HG03460 (cell line): ENCODE measurements at regions not wholly inside any gene's neighbourhood (a gene's known extent, or its start where the extent isn't known, plus 50 kb on each side); places are given as distances from the start of the nearest gene placed in this dataset.
"Not testable (repeated sequence)": the region's sequence is repeated elsewhere in the genome, so short reads cannot be mapped to it uniquely, and the experiment has no call there.

ENCODE experiments used
- ATAC-seq: cut with Tn5 transposase; IDR thresholded peaks from one replicate; pipeline ENCODE4 v1.9.1; 2021; ENCODE audit not compliant: unreplicated experiment

DNA sequence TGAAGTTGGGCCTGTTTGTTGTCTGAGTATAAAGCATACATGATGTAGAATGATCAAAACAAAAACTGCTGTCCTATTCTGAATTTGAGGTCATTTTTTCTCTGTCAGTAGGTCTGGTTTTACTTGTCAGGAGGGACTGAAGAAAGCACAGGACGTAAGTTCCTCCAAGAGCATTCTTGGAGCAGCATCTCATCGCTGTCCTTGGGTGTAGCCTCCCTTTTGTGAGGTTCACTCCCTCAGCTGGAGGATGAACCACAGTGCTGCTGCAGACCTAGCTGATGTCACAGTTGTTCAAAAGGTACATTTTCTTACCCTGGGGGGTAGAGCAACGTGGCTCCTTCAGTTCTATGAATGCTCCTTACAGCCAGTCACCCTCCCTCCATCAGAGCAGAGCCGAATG, 490.0 kb upstream of the TBL1XR1 start:
- ATAC-seq = no peak

DNA sequence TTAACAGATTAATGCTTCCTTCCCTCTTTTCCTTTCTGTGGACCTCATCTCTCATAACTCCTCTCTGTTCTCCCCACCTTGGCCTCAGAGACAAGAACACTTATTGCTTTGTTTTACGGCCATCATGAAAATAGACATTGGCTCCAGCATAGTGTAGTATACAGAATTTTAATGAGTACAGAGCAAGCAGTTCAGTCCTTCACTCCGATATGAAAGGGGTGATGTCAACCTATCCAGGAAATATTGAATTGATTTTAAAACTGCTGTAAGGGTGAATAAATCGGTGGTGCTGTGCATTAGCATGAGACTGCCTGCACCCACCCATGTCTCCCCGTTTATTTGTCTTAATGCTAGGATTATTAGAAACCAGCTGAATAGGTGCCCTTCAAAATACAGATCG, 490.9 kb upstream of the TBL1XR1 start:
- no peak for ATAC-seq

GRCh38 chr3:177689077-177689476, 491.8 kb upstream of the TBL1XR1 start:
- ATAC-seq = no peak

DNA sequence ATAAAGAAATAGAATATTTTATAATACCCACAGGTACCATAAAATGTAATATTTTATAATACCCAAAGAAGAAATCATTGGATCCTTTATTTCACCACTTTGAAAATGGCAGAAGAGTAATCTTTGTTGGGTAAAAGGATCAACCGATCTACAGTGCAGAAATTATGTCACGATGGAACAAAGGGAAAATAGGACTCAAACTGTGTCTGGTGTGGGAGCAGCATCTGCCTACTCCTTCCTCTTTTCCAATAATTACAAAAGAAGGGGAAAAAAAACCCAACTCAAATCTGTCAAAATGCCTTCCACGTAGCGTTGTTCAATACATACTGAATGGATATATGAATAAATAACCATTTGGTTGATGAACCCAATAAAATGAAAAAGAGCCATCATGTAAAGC, 492.6 kb upstream of the TBL1XR1 start:
- ATAC-seq = no peak

DNA sequence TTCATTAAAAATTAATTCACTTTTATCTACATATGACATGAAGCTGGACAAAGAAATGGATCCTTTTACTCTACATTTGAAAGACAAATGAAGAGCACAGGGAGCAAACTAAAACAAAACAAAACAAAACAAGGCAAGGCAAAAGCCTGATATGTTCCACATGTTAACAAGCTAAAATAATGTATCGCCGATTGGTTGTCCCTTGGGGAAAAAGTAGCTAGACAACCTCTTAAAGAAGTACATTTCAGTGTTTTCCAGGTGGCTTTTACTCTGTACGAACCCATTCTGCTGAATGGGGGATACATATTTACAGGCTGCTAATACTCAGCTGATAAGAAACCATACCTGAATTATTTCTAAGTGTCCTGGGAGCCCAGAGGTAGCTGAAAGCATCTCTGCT, 493.0 kb upstream of the TBL1XR1 start:
- ATAC-seq = no peak

DNA sequence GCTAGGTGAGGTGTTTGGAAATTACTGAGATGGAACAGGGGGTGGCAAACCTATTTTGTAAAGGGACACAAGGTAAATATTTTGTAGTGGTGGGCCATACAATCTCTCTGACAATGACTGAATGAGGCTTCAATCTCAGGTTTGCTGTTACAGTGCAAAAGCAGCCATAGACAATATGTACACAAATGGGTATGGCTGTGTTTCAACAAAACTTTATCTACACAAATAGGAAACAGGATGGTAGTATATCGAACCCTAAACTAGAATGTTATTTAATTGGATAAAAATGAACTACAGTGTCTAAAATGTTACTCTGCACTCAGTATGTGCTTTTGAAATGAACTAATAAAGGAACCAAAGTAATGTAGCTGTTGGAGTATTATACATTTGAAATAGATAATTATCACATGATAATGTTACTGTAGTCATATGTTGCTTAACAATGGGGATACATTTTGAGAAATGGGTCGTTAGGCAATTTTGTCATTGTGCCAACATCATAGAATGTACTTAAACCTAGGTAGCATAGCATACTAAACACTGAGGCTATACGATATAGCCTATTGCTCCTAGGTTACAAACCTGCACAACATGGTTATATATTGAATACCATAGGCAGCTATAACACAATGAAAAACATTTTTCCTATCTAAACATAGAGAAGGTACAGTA, 495.2 kb upstream of the TBL1XR1 start:
- no peak for ATAC-seq

DNA sequence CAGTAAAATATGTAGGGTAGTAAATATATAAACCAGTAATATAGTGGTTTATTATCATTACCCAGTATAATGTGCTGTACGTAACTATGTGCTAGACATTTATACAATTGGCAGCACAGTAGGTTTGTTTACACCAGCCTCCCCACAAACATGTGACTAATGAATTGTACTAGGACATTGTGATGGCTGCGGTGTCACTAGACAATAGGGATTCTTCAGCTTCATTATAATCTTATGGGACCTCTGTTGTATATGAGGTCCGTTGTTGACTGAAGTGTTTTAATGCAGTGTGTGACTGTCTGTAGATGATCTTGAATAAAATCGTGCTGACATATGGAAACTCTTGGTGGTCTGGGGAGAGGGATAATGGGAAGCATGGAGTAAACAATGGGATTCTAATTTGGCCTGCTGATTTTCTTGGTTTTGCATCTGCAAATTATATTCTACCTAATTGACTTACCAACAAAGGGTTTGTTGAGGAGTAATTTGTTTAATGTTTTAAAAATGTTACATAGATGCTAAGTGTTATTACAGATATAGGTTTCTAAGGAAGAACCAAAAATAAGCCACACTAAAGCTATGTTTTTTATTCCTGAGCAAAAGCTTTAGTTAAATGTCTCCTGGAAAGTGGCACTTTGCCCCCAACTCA, 496.5 kb upstream of the TBL1XR1 start:
- no peak for ATAC-seq

DNA sequence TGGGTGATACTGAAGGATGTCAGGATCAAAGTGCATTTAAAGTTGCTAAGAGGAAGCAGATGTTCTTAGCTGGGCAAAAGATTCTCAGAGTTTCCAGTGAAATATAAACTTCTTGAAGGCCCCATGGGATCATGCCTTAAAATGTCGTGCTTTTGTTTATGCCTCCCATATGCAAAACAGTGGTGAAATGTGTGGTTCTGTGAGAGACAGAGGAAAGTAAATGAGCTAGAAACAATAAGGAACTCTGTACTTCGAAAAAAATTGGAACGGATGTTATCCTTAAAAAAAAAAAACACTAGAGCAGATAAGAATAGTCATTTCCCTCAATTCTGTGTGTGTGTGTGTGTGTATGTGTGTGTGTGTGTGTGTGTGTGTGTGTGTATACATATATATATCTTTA, 497.0 kb upstream of the TBL1XR1 start:
- peak; percentile 70 for ATAC-seq

GRCh38 chr3:177694951-177695350, 497.7 kb upstream of the TBL1XR1 start:
- ATAC-seq = no peak

DNA sequence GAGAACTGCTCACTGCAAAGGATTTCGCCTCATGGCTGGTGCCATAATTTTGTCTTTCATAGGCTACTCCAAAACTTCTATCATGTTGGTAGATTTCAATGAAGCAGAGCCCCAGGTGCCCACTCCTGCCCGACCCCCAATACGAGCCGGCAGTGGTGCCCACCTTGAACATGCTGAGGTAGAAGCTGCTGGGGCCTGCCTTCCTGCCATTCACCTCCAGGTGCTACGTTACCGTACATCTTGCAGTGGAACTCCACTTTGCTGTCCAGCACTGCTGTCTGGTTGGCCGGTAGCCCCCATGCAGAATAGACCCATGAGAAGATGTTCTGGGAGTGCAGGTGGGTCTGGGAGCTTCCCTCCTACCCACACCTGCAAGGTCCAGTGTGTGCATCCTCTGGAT, 502.8 kb upstream of the TBL1XR1 start:
- ATAC-seq = no peak

GRCh38 chr3:177703788-177704187, 506.5 kb upstream of the TBL1XR1 start:
- no peak for ATAC-seq

GRCh38 chr3:177705976-177706823, 508.9 kb upstream of the TBL1XR1 start:
- no peak for ATAC-seq

DNA sequence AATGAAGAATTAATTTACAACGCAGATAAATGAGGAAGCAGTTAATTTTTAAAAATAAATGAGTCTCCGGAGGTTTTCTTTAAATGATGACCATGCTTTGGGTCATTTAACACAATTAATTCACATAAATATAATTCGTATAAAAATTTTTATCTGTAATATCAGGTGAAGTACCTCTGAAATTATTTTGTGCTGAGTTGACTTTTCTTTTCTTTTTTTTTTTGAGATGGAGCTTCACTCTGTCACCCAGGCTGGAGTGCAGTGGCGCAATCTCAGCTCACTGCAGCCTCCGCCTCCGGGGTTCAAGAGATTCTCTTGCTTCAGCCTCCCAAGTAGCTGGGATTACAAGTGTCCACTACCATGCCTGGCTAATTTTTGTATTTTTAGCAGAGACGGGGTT, 512.2 kb upstream of the TBL1XR1 start:
- not testable (repeated sequence) for ATAC-seq

DNA sequence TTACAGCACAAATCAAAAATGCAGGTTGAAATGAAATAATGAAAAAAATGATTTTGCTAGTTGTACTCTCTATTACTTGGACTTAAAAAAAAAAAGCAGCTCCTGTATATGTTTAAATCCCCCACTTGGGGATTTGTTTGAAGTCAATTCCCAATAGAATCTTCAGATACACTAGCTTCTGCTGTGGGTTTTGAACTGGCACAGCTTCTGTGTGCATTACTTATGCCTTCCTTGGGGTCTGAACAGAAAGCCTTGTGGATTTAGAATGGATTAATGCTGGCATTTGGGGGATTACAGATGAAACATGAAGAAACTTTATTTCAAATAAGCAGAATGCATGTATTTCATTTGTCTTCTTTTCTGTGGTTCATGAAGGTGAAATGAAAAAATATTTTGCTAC, 513.2 kb upstream of the TBL1XR1 start:
- ATAC-seq = no peak

DNA sequence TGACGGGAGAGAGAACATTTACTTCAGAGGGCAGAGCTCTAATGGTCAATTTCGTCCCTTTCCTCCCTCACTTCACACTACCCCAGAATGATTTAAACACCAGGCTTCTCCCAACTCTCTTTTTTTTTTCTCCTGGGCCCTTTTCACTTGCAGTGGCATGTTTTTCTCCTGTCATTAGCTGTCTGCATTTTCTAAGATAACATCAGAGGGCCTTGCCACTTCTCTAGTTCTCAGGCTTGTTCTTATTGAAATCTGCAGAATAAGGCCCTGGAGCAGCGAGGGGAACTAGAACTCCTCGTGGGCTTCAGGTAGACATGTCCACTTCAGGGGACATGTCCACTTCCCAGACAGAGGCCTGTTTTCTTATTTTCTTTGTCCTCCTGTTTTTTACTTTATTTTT, 514.4 kb upstream of the TBL1XR1 start:
- no peak for ATAC-seq

DNA sequence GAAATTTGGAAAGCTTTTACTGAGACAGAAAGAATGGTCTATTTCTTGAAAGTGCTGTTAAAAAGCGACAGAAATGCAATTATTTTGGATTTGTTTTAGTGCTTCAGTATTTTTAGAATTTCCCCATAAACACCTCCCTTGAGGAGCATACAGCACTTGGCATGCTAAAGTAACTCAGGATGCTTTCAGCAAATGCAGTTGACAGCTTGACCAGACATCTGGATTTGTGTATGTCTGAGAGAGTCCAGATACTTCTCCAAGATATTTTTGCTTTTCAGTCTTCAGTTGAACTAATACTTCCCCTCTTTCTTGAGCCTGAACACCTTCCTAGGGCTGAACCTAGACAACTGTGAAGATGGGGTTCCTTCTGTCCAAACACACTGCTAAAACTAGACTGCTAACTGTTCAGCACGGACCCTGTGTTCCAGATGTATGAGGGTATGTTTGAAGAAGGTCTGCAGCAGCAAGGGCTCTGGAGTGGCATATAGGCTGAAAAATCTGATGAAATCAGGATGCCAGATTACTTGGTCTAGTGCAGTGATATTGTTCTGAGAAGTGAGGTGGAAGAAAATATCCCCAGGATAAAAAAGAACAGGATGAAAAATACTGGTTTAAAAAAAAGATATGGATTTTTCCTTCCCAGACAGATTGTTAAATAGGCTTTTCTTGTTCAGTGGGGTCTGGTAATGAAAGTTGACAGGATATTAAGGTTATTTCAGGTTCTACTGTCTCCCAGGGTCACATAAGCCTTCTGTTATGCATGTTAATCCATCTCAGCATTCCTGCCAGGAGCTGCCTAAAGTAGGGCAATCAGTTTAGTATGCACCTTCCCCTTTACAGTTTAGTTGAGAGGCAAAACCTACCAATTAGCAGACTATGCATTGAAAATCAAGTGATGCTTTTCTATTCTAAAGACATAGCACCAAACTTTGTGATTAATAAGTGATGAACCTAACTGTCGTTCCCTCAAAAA, 516.9 kb upstream of the TBL1XR1 start:
- ATAC-seq = no peak

GRCh38 chr3:177714945-177715344, 517.7 kb upstream of the TBL1XR1 start:
- ATAC-seq = no peak

DNA sequence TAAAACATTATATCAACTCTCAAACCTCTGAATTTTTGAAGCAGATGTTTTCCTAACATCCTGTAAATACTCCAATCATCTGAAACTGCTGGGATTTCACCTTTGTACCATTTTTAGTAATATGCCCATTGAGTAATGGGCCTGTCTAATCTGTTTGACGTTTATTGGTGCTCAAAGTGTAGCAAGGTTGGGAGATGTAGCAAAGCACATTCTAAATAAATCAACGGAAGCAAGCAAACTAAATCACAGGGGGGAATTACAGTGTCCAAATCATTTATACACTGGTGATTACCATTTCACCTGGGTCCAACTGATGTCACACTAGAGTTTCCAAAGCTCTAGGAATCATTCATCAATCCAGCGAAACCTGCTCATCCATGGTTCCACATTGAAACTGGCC, 518.7 kb upstream of the TBL1XR1 start:
- no peak for ATAC-seq

- ATAC-seq = not testable (repeated sequence)
Observed at GRCh38 chr3:177720927-177721326, 523.6 kb upstream of the TBL1XR1 start.

DNA sequence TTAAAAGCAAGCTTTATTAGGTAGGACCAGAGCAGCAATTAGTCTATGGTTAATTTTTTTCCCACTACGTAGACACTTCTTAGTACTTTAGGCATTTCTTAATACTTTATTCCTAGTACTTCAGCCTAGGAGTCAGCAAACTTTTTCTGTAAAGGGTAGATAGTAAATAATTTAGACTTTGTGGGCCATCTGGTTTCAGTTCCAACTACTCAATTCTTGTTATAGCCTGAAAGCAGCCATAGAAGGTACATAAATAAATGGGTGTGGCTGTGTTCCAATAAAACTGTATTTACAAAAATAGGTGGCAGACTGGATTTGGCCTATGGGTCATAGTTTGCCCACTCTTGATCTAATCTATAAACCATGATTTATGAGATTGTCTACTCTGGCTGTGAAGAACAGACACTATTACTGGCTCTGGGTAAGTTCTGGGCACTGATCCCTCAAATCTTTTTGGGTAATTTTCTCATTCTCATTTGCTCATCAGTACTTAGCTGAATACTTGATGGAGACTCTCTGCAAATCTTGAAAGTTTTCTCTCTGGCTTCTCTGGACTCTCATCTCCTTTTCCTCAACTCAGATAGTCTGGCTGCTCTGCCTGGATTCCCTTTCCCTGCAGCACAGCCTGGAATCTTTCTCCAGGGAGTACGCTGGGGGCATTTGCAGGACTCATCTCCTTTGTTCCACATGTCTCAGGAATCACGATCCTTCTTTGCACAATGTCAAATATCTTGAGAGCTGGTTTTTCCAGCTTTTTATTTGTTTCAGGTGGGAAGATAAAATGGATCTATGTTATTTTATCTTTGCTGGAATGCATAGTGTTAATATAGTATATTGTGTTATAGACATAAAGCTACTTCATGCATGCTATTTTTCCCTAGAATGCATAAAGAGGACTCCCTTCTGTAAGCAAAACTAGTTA, 524.8 kb upstream of the TBL1XR1 start:
- ATAC-seq = no peak
